ENCODE measurements at regions not wholly inside any gene's neighbourhood (a gene's known extent, or its start where the extent isn't known, plus 50 kb on each side); places are given as distances from the start of the nearest gene placed in this dataset.

- TF ChIP-seq CTCF (conservative IDR thresholded peaks at IDR 0.05; ENCODE audit: low read length): no peak
- TF ChIP-seq EZH2phosphoT487 (IDR thresholded peaks at IDR 0.05; ENCODE audit: borderline replicate concordance, low read depth, low read length): no peak
Measured at GRCh38 chr2:106995556-106995955, 109.6 kb upstream of the ST6GAL2 start.
